PC-9 (cell line): ENCODE measurements at regions not wholly inside any gene's neighbourhood (a gene's known extent, or its start where the extent isn't known, plus 50 kb on each side); places are given as distances from the start of the nearest gene placed in this dataset.

Experiments used
- BruUV-seq: library from RNA; stranded (reverse); fragments of 400-500 nt; replicated peaks from 2 replicates; lab custom pipeline; 2021; lab: Mats Ljungman, UMichigan
- CTCF ChIA-PET: fragments of 300-600 bp; sonication (Branson Sonifier 250); formaldehyde crosslinking; loops from one replicate; lab custom pipeline; 2022; ENCODE audit warnings: antibody characterized with exemption; lab: Charles Lee
- POLR2A ChIA-PET: fragments of 300-600 bp; sonication (Branson Sonifier 250); formaldehyde crosslinking; loops from one replicate; lab custom pipeline; 2022; ENCODE audit warnings: antibody characterized with exemption; ENCODE audit not compliant: unreplicated experiment; lab: Charles Lee
- DNase-seq, 2 experiments: peaks; one replicate each; pipeline versions ENCODE4 v3.0.0 to v3.0.0-alpha.2; 2015 to 2022; ENCODE audit warnings: mixed read lengths in 1 of 2
- H2AFZ ChIP-seq: fragments of 200-600 bp; sonication (generic); 2 replicates; pipeline ENCODE4 v1.8.1; 2017; ENCODE audit warnings: antibody characterized with exemption
- H3F3A ChIP-seq: fragments of 200-600 bp; sonication (generic); 2 replicates; pipeline ENCODE4 v1.8.1; 2017; ENCODE audit warnings: antibody characterized with exemption, mild to moderate bottlenecking, low read depth; ENCODE audit not compliant: insufficient read depth
- H3K27ac ChIP-seq: fragments of 200-600 bp; sonication (generic); 2 replicates; pipeline ENCODE4 v1.6.1; 2016; ENCODE audit warnings: mixed run types
- H3K27me3 ChIP-seq: fragments of 200-600 bp; sonication (generic); 2 replicates; pipeline ENCODE4 v1.6.1; 2016; ENCODE audit warnings: low read depth, mixed run types; ENCODE audit not compliant: insufficient read depth
- H3K36me3 ChIP-seq: fragments of 200-600 bp; sonication (generic); 2 replicates; pipeline ENCODE4 v1.6.1; 2016; ENCODE audit warnings: low read depth, mixed run types
- H3K4me1 ChIP-seq: fragments of 200-600 bp; sonication (generic); replicated peaks from 2 replicates; pipeline ENCODE4 v1.6.1; 2016; ENCODE audit warnings: mixed run types; ENCODE audit not compliant: insufficient read depth
- H3K4me2 ChIP-seq: fragments of 200-600 bp; sonication (generic); 2 replicates; pipeline ENCODE4 v1.6.1; 2017; ENCODE audit warnings: mixed run types
- H3K4me3 ChIP-seq: fragments of 200-600 bp; sonication (generic); 2 replicates; pipeline ENCODE4 v1.6.1; 2016; ENCODE audit warnings: mixed run types
- H3K79me2 ChIP-seq: fragments of 200-600 bp; sonication (generic); 2 replicates; pipeline ENCODE4 v1.6.1; 2017; ENCODE audit warnings: low read depth, mixed run types
- H3K9me2 ChIP-seq: fragments of 200-600 bp; sonication (generic); 2 replicates; pipeline ENCODE4 v1.8.1; 2017; ENCODE audit warnings: mild to moderate bottlenecking; ENCODE audit not compliant: insufficient read depth
- H3K9me3 ChIP-seq: fragments of 200-600 bp; sonication (generic); 2 replicates; pipeline ENCODE4 v1.8.1; 2016; ENCODE audit warnings: low read depth; ENCODE audit not compliant: insufficient read depth
- H4K20me1 ChIP-seq: fragments of 200-600 bp; sonication (generic); 2 replicates; pipeline ENCODE4 v1.8.1; 2017; ENCODE audit not compliant: insufficient read depth
- EZH2 ChIP-seq: fragments of 200-600 bp; sonication (generic); IDR thresholded peaks from 2 replicates; pipeline ENCODE4 v1.8.0; 2017; ENCODE audit warnings: antibody characterized with exemption, low read depth
- intact Hi-C: fragments of 100-400 bp; cut with micrococcal nuclease; formaldehyde crosslinking; loops from one replicate; pipeline ENCODE4 v1.10.0; 2022; ENCODE audit not compliant: unreplicated experiment
- TF ChIP-seq, protein P1 (sequence below): fragments of 200-600 bp; sonication (generic); conservative IDR thresholded peaks from 2 replicates; pipeline ENCODE4 v1.6.1; 2017; ENCODE audit warnings: mixed run types, antibody characterized with exemption, mild to moderate bottlenecking, moderate library complexity

DNA sequence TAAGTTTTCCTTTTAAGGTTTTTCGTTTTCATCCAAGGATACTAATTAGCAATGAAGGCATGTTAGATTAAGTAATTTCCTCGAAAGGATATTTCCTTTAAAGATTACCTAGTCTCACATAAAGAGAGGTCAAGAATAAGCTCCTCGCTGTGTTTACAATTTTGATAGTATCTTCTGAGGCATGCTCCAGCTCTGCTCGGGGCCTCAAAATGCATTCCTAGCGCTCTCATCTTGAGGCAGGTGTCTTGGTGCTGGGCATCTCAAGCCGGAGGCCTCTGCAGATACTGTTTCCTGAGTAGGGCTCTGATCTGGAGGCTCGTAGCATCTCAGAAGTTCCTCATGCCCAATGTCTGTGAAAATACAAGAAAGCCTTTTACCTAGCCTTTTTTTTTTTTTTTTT is 128.6 kb upstream of the SNX19 start:
- H3K36me3 ChIP-seq = no peaks in the 10 kb centered on the region
- no peak overlapping the region for H3K4me2 ChIP-seq
- H3K4me3 ChIP-seq = no peak overlapping the region
- peaks cover 25% of the 10 kb centered on the region for H3K4me1 ChIP-seq
- no peak overlapping the region for H3K27ac ChIP-seq
- no peaks in the 10 kb centered on the region for H3K9me2 ChIP-seq
- BruUV-seq = no TSS peak
- intact Hi-C loops = loop anchor here (5.0 kb wide), 1 partner anchor 123 kb away; no protein-coding TSS in a partner anchor
- no peak for TF ChIP-seq EZH2
- TF ChIP-seq, protein P1, sequence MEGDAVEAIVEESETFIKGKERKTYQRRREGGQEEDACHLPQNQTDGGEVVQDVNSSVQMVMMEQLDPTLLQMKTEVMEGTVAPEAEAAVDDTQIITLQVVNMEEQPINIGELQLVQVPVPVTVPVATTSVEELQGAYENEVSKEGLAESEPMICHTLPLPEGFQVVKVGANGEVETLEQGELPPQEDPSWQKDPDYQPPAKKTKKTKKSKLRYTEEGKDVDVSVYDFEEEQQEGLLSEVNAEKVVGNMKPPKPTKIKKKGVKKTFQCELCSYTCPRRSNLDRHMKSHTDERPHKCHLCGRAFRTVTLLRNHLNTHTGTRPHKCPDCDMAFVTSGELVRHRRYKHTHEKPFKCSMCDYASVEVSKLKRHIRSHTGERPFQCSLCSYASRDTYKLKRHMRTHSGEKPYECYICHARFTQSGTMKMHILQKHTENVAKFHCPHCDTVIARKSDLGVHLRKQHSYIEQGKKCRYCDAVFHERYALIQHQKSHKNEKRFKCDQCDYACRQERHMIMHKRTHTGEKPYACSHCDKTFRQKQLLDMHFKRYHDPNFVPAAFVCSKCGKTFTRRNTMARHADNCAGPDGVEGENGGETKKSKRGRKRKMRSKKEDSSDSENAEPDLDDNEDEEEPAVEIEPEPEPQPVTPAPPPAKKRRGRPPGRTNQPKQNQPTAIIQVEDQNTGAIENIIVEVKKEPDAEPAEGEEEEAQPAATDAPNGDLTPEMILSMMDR = no peak
- H3K27me3 ChIP-seq = peaks cover 43% of the 10 kb centered on the region
- 0 out of 2 replicates have a peak, but pooled peaks cover 7% of the 10 kb centered on the region for H3K9me3 ChIP-seq
- H4K20me1 ChIP-seq = no peaks in the 10 kb centered on the region
- H2AFZ ChIP-seq = no peak overlapping the region
- peaks cover 16% of the 10 kb centered on the region for H3F3A ChIP-seq
- no peak for DNase-seq
- ChIA-PET POLR2A (interaction anchor here (0.6 kb wide), 1 partner anchor 38 kb away, joined by 9 read pairs; no protein-coding TSS in a partner anchor), CTCF (no interaction called here)
- no peaks in the 10 kb centered on the region for H3K79me2 ChIP-seq

GRCh38 chr11:131052367-131052766 is 136.1 kb upstream of the SNX19 start:
- DNase-seq = no peak
- no peaks in the 10 kb centered on the region for H3K4me1 ChIP-seq
- H4K20me1 ChIP-seq = no peaks in the 10 kb centered on the region
- H3K4me2 ChIP-seq = no peak overlapping the region
- no peak overlapping the region for H3K27ac ChIP-seq
- no peaks in the 10 kb centered on the region for H3K79me2 ChIP-seq
- intact Hi-C loops = no loop called here
- H3K4me3 ChIP-seq = no peak overlapping the region
- no peak overlapping the region for H2AFZ ChIP-seq
- ChIA-PET CTCF (no interaction called here), POLR2A (no interaction called here)
- H3K36me3 ChIP-seq = no peaks in the 10 kb centered on the region
- H3K9me3 ChIP-seq = no peaks in the 10 kb centered on the region
- H3K27me3 ChIP-seq = peaks cover 88% of the 10 kb centered on the region
- H3K9me2 ChIP-seq = no peaks in the 10 kb centered on the region
- no TSS peak for BruUV-seq
- H3F3A ChIP-seq = no peaks in the 10 kb centered on the region
- no peak for TF ChIP-seq EZH2
- TF ChIP-seq, protein P1 = no peak

DNA sequence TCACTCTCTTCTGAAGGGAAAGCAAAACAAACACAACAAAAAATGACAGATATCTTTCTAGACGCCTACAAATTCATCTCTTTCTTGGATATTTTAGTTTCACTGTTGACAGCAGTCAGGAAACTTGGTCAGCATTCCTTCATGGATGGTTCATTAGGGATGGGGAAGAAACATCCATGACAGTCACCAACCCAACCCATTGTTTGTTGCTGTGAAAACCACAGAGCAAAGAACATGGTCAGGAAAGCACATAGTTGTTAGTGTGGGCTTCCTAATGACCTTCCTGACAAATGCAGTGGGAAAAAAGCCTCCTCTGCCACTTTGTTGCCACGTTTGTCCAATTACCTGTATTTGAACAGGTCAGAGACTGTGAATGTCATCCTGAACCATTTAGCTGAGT is 139.8 kb upstream of the SNX19 start:
- Histone ChIP-seq H3F3A (no peaks in the 10 kb centered on the region), H3K4me3 (no peak overlapping the region), H3K4me1 (no peaks in the 10 kb centered on the region), H3K9me3 (no peaks in the 10 kb centered on the region; the same call in 1 of the 2 replicates), H3K4me2 (no peak overlapping the region), H3K27me3 (peaks cover 79% of the 10 kb centered on the region), H4K20me1 (no peaks in the 10 kb centered on the region), H3K36me3 (no peaks in the 10 kb centered on the region), H3K27ac (no peak overlapping the region), H3K9me2 (no peaks in the 10 kb centered on the region), H3K79me2 (no peaks in the 10 kb centered on the region), H2AFZ (no peak overlapping the region)
- POLR2A ChIA-PET = no interaction called here
- intact Hi-C loops = no loop called here
- BruUV-seq = no TSS peak
- CTCF ChIA-PET = no interaction called here
- no peak for DNase-seq
- TF ChIP-seq, protein P1 = no peak
- no peak for TF ChIP-seq EZH2
